RWPE1 (cell line): ENCODE measurements at regions not wholly inside any gene's neighbourhood (a gene's known extent, or its start where the extent isn't known, plus 50 kb on each side); places are given as distances from the start of the nearest gene placed in this dataset.

Experiments
- CTCF ChIA-PET: fragments of 350-600 bp; sonication (Branson Sonifier 250); formaldehyde crosslinking; extraction: SDS; loops from one replicate; lab custom pipeline; 2021; lab: Yijun Ruan, JAX
- POLR2A ChIA-PET: fragments of 400-600 bp; formaldehyde crosslinking; extraction: SDS; loops from one replicate; lab custom pipeline; 2020; ENCODE audit warnings: antibody characterized with exemption; ENCODE audit not compliant: low non-redundant PET; lab: Yijun Ruan, JAX
- DNase-seq: peaks from one replicate; pipeline ENCODE4 v3.0.0; 2012; ENCODE audit warnings: low spot score
- H3K27ac ChIP-seq: fragments of 450-650 bp; 2 replicates; pipeline ENCODE4 v1.5.1; 2017
- CTCF ChIP-seq: fragments of 450-650 bp; conservative IDR thresholded peaks from 2 replicates; pipeline ENCODE4 v1.5.1; 2017; ENCODE audit warnings: low read depth, mild to moderate bottlenecking

GRCh38 chr7:142590077-142590476 lies 159.2 kb upstream of the PRSS1 start:
- POLR2A ChIA-PET, result no interaction called here
- DNase-seq, result no peak
- CTCF ChIA-PET, result no interaction called here
- no peak overlapping the region for H3K27ac ChIP-seq
- TF ChIP-seq CTCF, result no peak

GRCh38 chr7:142587578-142588191 lies 161.6 kb upstream of the PRSS1 start:
- no peak for TF ChIP-seq CTCF
- POLR2A ChIA-PET, result no interaction called here
- no peak overlapping the region for H3K27ac ChIP-seq
- CTCF ChIA-PET, result interaction anchor here (0.6 to 1.4 kb wide), 6 partner anchors 9 to 209 kb away, joined by 3 to 6 read pairs (median 3); no protein-coding TSS in a partner anchor
- peak; percentile 54 for DNase-seq

GRCh38 chr7:142586611-142587010 lies 162.7 kb upstream of the PRSS1 start:
- ChIA-PET CTCF (interaction anchor here (0.5 to 1.4 kb wide), 3 partner anchors 8 to 628 kb away, joined by 3 to 6 read pairs (median 3); no protein-coding TSS in a partner anchor), POLR2A (no interaction called here)
- no peak for TF ChIP-seq CTCF
- DNase-seq, result no peak
- no peak overlapping the region for H3K27ac ChIP-seq

GRCh38 chr7:142585425-142585824 lies 163.8 kb upstream of the PRSS1 start:
- H3K27ac ChIP-seq, result no peak overlapping the region
- CTCF ChIA-PET, result interaction anchor here (0.6 to 1.3 kb wide), 2 partner anchors 51 to 710 kb away, joined by 3 to 5 read pairs; no protein-coding TSS in a partner anchor
- POLR2A ChIA-PET, result no interaction called here
- no peak for TF ChIP-seq CTCF
- no peak for DNase-seq

GRCh38 chr7:142584765-142585164 lies 164.5 kb upstream of the PRSS1 start:
- CTCF ChIA-PET, result interaction anchor here (0.7 to 1.3 kb wide), 2 partner anchors 49 to 50 kb away, joined by 3 to 5 read pairs; no protein-coding TSS in a partner anchor
- H3K27ac ChIP-seq, result no peak overlapping the region
- POLR2A ChIA-PET, result no interaction called here
- DNase-seq, result no peak
- TF ChIP-seq CTCF, result no peak

- ChIA-PET CTCF (interaction anchor here (1.5 kb wide), 1 partner anchor 48 kb away, joined by 5 read pairs; no protein-coding TSS in a partner anchor), POLR2A (no interaction called here)
- no peak for TF ChIP-seq CTCF
- no peak overlapping the region for H3K27ac ChIP-seq
- DNase-seq, result peak; percentile 87
Observed at GRCh38 chr7:142583446-142583845, 165.8 kb upstream of the PRSS1 start.
